GM23338 (cell line): ENCODE measurements at regions not wholly inside any gene's neighbourhood (a gene's known extent, or its start where the extent isn't known, plus 50 kb on each side); places are given as distances from the start of the nearest gene placed in this dataset.

Experiments
- ATAC-seq: fragments of 200-7000 bp; cut with Tn5 transposase; 3 replicates; pipeline ENCODE4 v1.9.1; 2020
- DNase-seq: peaks from one replicate; pipeline ENCODE4 v3.0.0-alpha.2; 2015; ENCODE audit warnings: low spot score
- H2AFZ ChIP-seq: fragments of 200-600 bp; sonication (generic); 2 replicates; pipeline ENCODE4 v1.8.0; 2016; ENCODE audit warnings: antibody characterized with exemption, mild to moderate bottlenecking, moderate library complexity
- H3F3A ChIP-seq: fragments of 200-600 bp; sonication (generic); replicated peaks from 2 replicates; pipeline ENCODE4 v1.8.0; 2017; ENCODE audit warnings: antibody characterized with exemption, mixed run types, low read depth
- H3K27ac ChIP-seq: fragments of 200-600 bp; sonication (generic); 2 replicates; pipeline ENCODE4 v1.6.1; 2016; ENCODE audit warnings: low read depth
- H3K27me3 ChIP-seq: fragments of 200-600 bp; sonication (generic); 2 replicates; pipeline ENCODE4 v1.8.0; 2016; ENCODE audit warnings: mild to moderate bottlenecking, mixed run types, moderate library complexity; ENCODE audit not compliant: insufficient read depth
- H3K36me3 ChIP-seq: fragments of 200-600 bp; sonication (generic); 2 replicates; pipeline ENCODE4 v1.8.0; 2016; ENCODE audit warnings: mild to moderate bottlenecking; ENCODE audit not compliant: insufficient read depth
- H3K4me1 ChIP-seq: fragments of 200-600 bp; sonication (generic); 2 replicates; pipeline ENCODE4 v1.8.0; 2016; ENCODE audit warnings: mild to moderate bottlenecking, moderate library complexity; ENCODE audit not compliant: insufficient read depth
- H3K4me2 ChIP-seq: fragments of 200-600 bp; sonication (generic); 2 replicates; pipeline ENCODE4 v1.7.1; 2017; ENCODE audit warnings: mixed run types
- H3K4me3 ChIP-seq: fragments of 200-600 bp; sonication (generic); 2 replicates; pipeline ENCODE4 v1.6.1; 2016; ENCODE audit warnings: mixed run types
- H3K79me2 ChIP-seq: fragments of 200-600 bp; sonication (generic); replicated peaks from 2 replicates; pipeline ENCODE4 v1.8.0; 2017; ENCODE audit warnings: mild to moderate bottlenecking; ENCODE audit not compliant: insufficient read depth
- H3K9me2 ChIP-seq: fragments of 200-600 bp; sonication (generic); 2 replicates; pipeline ENCODE4 v1.8.0; 2017; ENCODE audit not compliant: insufficient read depth
- H4K20me1 ChIP-seq: fragments of 200-600 bp; sonication (generic); replicated peaks from 2 replicates; pipeline ENCODE4 v1.8.0; 2017; ENCODE audit warnings: mild to moderate bottlenecking; ENCODE audit not compliant: insufficient read depth
- H3K27ac Mint-ChIP-seq: 2 replicates; pipeline ENCODE4 v1.8.0; 2020; ENCODE audit warnings: inconsistent platforms, mild to moderate bottlenecking, moderate library complexity, mixed read lengths
- H3K27me3 Mint-ChIP-seq: 3 replicates; pipeline ENCODE4 v1.8.0; 2022; ENCODE audit warnings: low read depth, mild to moderate bottlenecking, moderate library complexity, mixed read lengths, inconsistent platforms; ENCODE audit not compliant: insufficient read depth, poor library complexity
- H3K36me3 Mint-ChIP-seq: 3 replicates; pipeline ENCODE4 v1.8.0; 2021; ENCODE audit warnings: low read depth, mild to moderate bottlenecking, inconsistent platforms, moderate library complexity, mixed read lengths
- H3K4me1 Mint-ChIP-seq: 3 replicates; pipeline ENCODE4 v1.8.0; 2020; ENCODE audit warnings: mild to moderate bottlenecking, inconsistent platforms, mixed read lengths
- H3K4me3 Mint-ChIP-seq: 3 replicates; pipeline ENCODE4 v1.8.0; 2021; ENCODE audit warnings: moderate library complexity, mild to moderate bottlenecking, inconsistent platforms, mixed read lengths
- H3K9me3 Mint-ChIP-seq: 3 replicates; pipeline ENCODE4 v1.8.0; 2020; ENCODE audit warnings: moderate library complexity, mild to moderate bottlenecking, inconsistent platforms, mixed read lengths
- ETS1 ChIP-seq: IDR thresholded peaks from 2 replicates; pipeline ENCODE4 v1.6.1; 2016; ENCODE audit warnings: antibody characterized with exemption
- EZH2 ChIP-seq: fragments of 200-600 bp; sonication (generic); IDR thresholded peaks from one replicate; pipeline ENCODE4 v1.8.0; 2017; ENCODE audit warnings: antibody characterized with exemption, mild to moderate bottlenecking, low read depth; ENCODE audit not compliant: unreplicated experiment
- EZH2phosphoT487 ChIP-seq: fragments of 200-600 bp; sonication (generic); IDR thresholded peaks from one replicate; pipeline ENCODE4 v1.8.1; 2018; ENCODE audit warnings: antibody characterized with exemption; ENCODE audit not compliant: unreplicated experiment
- JUNB ChIP-seq: IDR thresholded peaks from one replicate; pipeline ENCODE4 v1.6.1; 2016; ENCODE audit warnings: antibody characterized with exemption; ENCODE audit not compliant: unreplicated experiment
- NANOG ChIP-seq: IDR thresholded peaks from 2 replicates; pipeline ENCODE4 v1.6.1; 2016; ENCODE audit warnings: antibody characterized with exemption, borderline replicate concordance
- POLR2AphosphoS5 ChIP-seq: IDR thresholded peaks from 2 replicates; pipeline ENCODE4 v1.6.1; 2016; ENCODE audit warnings: antibody characterized with exemption, low read depth
- REST ChIP-seq: IDR thresholded peaks from one replicate; pipeline ENCODE4 v1.6.1; 2018; ENCODE audit warnings: antibody characterized with exemption; ENCODE audit not compliant: unreplicated experiment
- ZNF114 ChIP-seq: fragments of 250-450 bp; sonication (Bioruptor Pico); IDR thresholded peaks from 2 replicates; pipeline ENCODE4 v1.5.0; 2020; ENCODE audit warnings: mild to moderate bottlenecking, moderate library complexity
- ZNF331 ChIP-seq: fragments of 250-450 bp; sonication (Bioruptor Pico); IDR thresholded peaks from 2 replicates; pipeline ENCODE4 v1.5.0; 2020; ENCODE audit warnings: low read depth, mild to moderate bottlenecking, moderate library complexity
- ZNF462 ChIP-seq: fragments of 250-450 bp; sonication (Bioruptor Pico); IDR thresholded peaks from 2 replicates; pipeline ENCODE4 v1.5.0; 2020; ENCODE audit warnings: mild to moderate bottlenecking, moderate library complexity

GRCh38 chr13:53165261-53165660 lies 136.6 kb downstream of the OLFM4 start (continued):
- TF ChIP-seq ZNF462: no peak
- TF ChIP-seq ZNF114: no peak
- no peak for TF ChIP-seq NANOG
- TF ChIP-seq POLR2AphosphoS5: no peak
- no peak for TF ChIP-seq EZH2
- no peak for TF ChIP-seq EZH2phosphoT487
- no peak for TF ChIP-seq ETS1

GRCh38 chr13:53167561-53167960 lies 138.9 kb downstream of the OLFM4 start:
- no peaks in the 10 kb centered on the region; the same call in 1 of the 2 replicates for H3K9me2 ChIP-seq
- H3K27me3 Mint-ChIP-seq: no peaks in the 10 kb centered on the region
- H3F3A ChIP-seq: no peaks in the 10 kb centered on the region
- TF ChIP-seq NANOG: no peak
- TF ChIP-seq REST: no peak
- TF ChIP-seq EZH2phosphoT487: no peak
- TF ChIP-seq JUNB: no peak
- no peak for TF ChIP-seq ZNF331
- no peak overlapping the region for H3K4me2 ChIP-seq
- no peak overlapping the region for H3K27ac Mint-ChIP-seq
- no peaks in the 10 kb centered on the region for H3K27me3 ChIP-seq
- no peak overlapping the region for H3K4me3 ChIP-seq
- DNase-seq (no peak), ATAC-seq (no peak)
- H2AFZ ChIP-seq: no peak overlapping the region
- H3K4me3 Mint-ChIP-seq: no peak overlapping the region
- no peaks in the 10 kb centered on the region for H3K79me2 ChIP-seq
- peaks cover 18% of the 10 kb centered on the region for H3K4me1 Mint-ChIP-seq
- no peaks in the 10 kb centered on the region for H4K20me1 ChIP-seq
- H3K36me3 Mint-ChIP-seq: no peaks in the 10 kb centered on the region
- no peaks in the 10 kb centered on the region for H3K36me3 ChIP-seq
- no peaks in the 10 kb centered on the region for H3K9me3 Mint-ChIP-seq
- peaks cover 18% of the 10 kb centered on the region for H3K4me1 ChIP-seq
- no peak overlapping the region for H3K27ac ChIP-seq
